Adipocyte (in vitro differentiated cells): ENCODE measurements at regions not wholly inside any gene's neighbourhood (a gene's known extent, or its start where the extent isn't known, plus 50 kb on each side); places are given as distances from the start of the nearest gene placed in this dataset.
"Not testable (repeated sequence)": the region's sequence is repeated elsewhere in the genome, so short reads cannot be mapped to it uniquely, and the experiment has no call there.

Source experiments
- DNase-seq: peaks from one replicate; pipeline ENCODE4 v3.0.0-alpha.2; 2015; ENCODE audit warnings: low read depth
- H3K27me3 ChIP-seq: replicated peaks from 2 replicates; pipeline ENCODE4 v1.7.0; 2013; ENCODE audit warnings: mild to moderate bottlenecking, low read length, moderate library complexity; ENCODE audit not compliant: control insufficient read depth, insufficient read depth
- H3K36me3 ChIP-seq: 2 replicates; pipeline ENCODE4 v1.7.0; 2013; ENCODE audit warnings: low read length, mild to moderate bottlenecking, moderate library complexity; ENCODE audit not compliant: control insufficient read depth, insufficient read depth, severe bottlenecking
- H3K4me1 ChIP-seq: 2 replicates; pipeline ENCODE4 v1.7.0; 2013; ENCODE audit warnings: mild to moderate bottlenecking, low read length, moderate library complexity; ENCODE audit not compliant: control insufficient read depth, insufficient read depth
- H3K4me3 ChIP-seq: 2 replicates; pipeline ENCODE4 v1.7.0; 2013; ENCODE audit warnings: mild to moderate bottlenecking, low read length, moderate library complexity
- H3K9ac ChIP-seq: 2 replicates; pipeline ENCODE4 v1.7.0; 2013; ENCODE audit warnings: mild to moderate bottlenecking, low read length, moderate library complexity
- H3K9me3 ChIP-seq: 2 replicates; pipeline ENCODE4 v1.7.0; 2013; ENCODE audit warnings: mild to moderate bottlenecking, low read length, moderate library complexity; ENCODE audit not compliant: control insufficient read depth

DNA sequence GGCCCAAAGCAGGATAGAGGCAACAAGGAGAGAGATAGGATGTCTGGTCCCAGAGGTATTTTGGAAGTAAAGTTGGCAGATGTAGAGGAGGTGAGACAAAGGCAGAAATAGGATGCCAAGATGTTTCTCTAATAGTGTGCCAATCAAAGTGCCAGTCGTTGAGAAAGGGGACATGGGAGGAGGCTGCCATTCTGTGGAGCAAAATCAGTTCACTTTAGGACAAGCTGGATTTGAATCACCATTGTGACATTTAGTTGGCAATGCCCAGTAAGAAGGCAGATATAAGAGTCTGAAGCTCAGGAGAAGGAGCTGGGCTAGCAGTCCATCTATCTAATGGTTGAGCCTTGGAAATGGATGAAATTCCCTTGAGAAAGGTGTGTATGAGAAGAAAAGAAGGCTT lies 53.8 kb downstream of the ADRB2 start:
- Histone ChIP-seq H3K4me3 (no peak overlapping the region), H3K36me3 (no peaks in the 10 kb centered on the region), H3K4me1 (peaks cover 9% of the 10 kb centered on the region), H3K27me3 (no peaks in the 10 kb centered on the region), H3K9me3 (no peaks in the 10 kb centered on the region), H3K9ac (no peak overlapping the region)
- no peak for DNase-seq

DNA sequence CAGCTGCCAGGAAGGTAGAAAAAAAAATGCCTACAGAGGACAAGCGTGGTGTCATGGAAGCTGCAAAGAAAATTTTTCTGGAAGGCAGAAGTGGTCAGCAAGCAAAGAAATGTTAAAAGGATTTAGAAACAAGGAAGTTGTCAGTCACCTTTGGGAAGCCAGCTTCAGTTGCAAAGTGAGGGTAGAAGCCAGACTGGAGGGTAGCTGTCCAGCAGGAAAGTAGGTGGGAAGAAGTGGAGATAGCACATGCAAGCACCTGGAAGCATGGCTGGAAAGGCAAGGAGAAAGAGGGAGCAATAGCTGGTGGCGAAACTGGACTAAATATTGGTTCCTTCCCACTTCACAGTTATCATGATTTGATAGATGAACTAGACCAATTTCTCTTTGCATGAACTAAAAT lies 54.3 kb downstream of the ADRB2 start:
- H3K4me3 ChIP-seq = no peak overlapping the region
- H3K27me3 ChIP-seq = no peaks in the 10 kb centered on the region
- no peak for DNase-seq
- H3K4me1 ChIP-seq = peaks cover 4% of the 10 kb centered on the region
- no peaks in the 10 kb centered on the region for H3K36me3 ChIP-seq
- no peaks in the 10 kb centered on the region for H3K9me3 ChIP-seq
- H3K9ac ChIP-seq = no peak overlapping the region

GRCh38 chr5:148882332-148882731 lies 55.9 kb downstream of the ADRB2 start:
- no peaks in the 10 kb centered on the region for H3K36me3 ChIP-seq
- H3K4me3 ChIP-seq = no peak overlapping the region
- no peaks in the 10 kb centered on the region for H3K4me1 ChIP-seq
- no peak overlapping the region for H3K9ac ChIP-seq
- no peaks in the 10 kb centered on the region for H3K9me3 ChIP-seq
- no peak for DNase-seq
- H3K27me3 ChIP-seq = no peaks in the 10 kb centered on the region

DNA sequence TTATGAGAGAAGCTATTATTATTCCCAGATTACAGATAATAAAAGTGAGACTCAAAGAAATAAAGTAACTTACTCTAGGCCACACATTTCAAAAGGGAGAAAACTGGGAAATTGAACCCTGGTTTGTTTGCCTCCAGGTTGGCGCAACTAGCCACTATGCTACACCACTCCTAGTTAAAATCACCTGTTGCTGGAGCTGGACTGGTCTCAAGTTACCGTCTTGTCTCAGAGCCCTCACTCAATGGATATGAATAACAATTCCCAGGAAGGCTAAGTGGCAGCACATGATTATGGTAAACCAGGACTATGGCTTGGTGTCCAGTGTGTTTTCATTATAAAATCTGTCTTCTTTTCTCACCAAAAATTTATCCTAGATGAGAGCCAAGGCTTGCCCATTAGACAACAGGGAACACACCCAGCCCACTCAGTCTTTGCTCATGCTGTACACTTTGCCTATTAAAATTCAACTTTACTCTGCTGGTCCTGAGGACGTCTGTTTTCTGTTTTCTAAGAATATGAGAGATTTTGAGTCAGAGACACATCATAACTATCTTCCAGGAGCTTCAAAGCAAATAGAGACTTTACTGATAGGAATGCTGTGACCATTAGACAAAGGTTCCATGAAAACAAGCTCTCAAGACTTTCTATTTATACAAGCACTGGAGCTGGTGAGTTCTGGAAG lies 58.1 kb downstream of the ADRB2 start:
- no peaks in the 10 kb centered on the region for H3K4me1 ChIP-seq
- H3K27me3 ChIP-seq = no peaks in the 10 kb centered on the region
- H3K9me3 ChIP-seq = no peaks in the 10 kb centered on the region
- H3K36me3 ChIP-seq = no peaks in the 10 kb centered on the region
- no peak for DNase-seq
- no peak overlapping the region for H3K9ac ChIP-seq
- H3K4me3 ChIP-seq = no peak overlapping the region

DNA sequence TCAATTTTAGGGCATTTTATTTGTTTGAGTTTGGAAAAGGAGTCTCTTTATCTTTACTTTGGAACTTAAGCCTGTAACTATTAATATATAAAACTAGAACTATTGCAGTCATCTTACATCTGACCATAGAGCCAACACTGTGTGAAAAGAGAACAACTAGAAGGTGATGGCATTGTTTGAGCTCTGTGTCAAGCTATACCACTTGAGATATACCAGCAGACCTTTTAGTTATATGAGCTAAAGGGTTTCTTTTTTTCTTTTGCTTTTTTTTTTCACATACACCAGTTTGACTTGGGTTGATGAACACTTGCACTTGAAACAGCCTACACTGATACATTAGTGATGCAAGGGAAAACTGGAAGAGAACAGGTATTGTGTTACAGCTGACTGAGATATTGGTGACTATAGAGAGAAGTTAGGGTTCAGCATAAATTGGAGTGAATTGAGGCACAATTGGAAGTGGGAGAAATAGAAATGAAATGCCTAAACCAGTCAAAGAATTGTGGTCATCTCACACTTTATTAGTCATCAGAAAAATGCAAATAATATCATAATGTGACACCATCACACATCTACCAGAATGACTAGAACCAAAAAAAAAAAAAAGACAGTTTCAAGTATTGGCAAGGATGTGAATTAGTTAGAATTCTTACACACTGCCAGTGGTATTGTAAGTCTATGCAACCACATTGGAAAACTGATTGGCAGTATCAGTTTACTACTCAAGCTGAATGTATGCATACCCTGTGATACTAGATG lies 60.9 kb downstream of the ADRB2 start:
- H3K4me3 ChIP-seq = no peak overlapping the region
- H3K9me3 ChIP-seq = no peaks in the 10 kb centered on the region
- H3K27me3 ChIP-seq = no peaks in the 10 kb centered on the region
- no peak overlapping the region for H3K9ac ChIP-seq
- no peaks in the 10 kb centered on the region for H3K36me3 ChIP-seq
- no peaks in the 10 kb centered on the region for H3K4me1 ChIP-seq
- DNase-seq = no peak

DNA sequence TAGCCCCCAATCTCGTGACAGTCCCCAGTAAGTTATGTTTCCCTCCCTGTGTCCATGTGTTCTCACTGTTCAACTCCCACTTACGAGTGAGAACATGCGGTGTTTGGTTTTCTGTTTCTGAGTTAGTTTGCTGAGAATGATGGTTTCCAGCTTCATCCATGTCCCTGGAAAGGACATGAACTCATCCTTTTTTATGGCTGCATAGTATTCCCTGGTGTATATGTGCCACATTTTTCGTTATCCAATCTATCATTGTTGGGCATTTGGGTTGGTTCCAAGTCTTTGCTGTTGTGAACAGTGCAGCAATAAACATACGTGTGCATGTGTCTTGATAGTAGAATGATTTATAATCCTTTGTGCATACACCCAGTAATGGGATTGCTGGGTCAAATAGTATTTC lies 63.5 kb downstream of the ADRB2 start:
- H3K9me3 ChIP-seq = peaks cover 12% of the 10 kb centered on the region
- not testable (repeated sequence) for H3K4me3 ChIP-seq, DNase-seq, H3K27me3 ChIP-seq, H3K4me1 ChIP-seq, H3K36me3 ChIP-seq, H3K9ac ChIP-seq

GRCh38 chr5:148895441-148895840 lies 69.0 kb downstream of the ADRB2 start:
- H3K36me3 ChIP-seq, H3K27me3 ChIP-seq, H3K9ac ChIP-seq, DNase-seq, H3K4me3 ChIP-seq, H3K4me1 ChIP-seq: not testable (repeated sequence)
- H3K9me3 ChIP-seq = peaks cover 12% of the 10 kb centered on the region

GRCh38 chr5:148897842-148898241 lies 71.4 kb downstream of the ADRB2 start:
- H3K9me3 ChIP-seq = peaks cover 12% of the 10 kb centered on the region

DNA sequence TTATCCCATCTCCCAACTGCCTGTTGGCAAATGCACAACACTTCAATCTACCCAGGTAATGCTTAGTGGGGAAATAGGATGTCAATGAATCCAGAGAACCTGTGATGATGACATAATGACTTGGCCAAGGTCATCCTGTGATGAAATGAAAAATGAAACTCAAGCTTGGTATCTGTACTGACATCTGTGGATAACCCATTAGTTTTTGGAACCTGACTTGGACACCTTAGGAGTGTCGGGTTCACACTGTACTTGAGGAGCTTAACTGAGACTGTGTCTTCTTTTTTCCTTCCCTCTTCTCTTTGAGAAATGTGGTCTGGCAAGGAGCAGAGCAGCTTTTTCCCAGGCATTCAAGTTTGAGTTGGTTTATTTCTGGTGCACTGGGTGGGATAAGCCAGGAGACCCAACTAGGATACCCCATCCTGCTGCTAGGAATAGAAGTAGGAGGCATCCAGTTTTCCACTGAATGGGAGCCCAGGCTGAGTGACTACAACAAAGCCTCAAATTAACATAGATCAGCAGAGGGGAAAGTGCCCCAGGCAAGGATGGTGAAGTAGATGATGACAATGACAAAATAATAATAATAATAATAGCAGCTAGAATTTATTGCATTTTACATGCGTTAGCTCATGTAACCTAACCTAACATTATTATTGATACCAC lies 72.1 kb downstream of the ADRB2 start:
- Histone ChIP-seq H3K9me3 (peaks cover 12% of the 10 kb centered on the region), H3K36me3 (no peaks in the 10 kb centered on the region), H3K4me3 (no peak overlapping the region), H3K27me3 (no peaks in the 10 kb centered on the region), H3K9ac (no peak overlapping the region), H3K4me1 (peaks cover 3% of the 10 kb centered on the region)
- DNase-seq = no peak

More at GRCh38 chr5:148897842-148898241, 71.4 kb downstream of the ADRB2 start:
- DNase-seq = no peak
- peaks cover 3% of the 10 kb centered on the region for H3K4me1 ChIP-seq
- H3K27me3 ChIP-seq = no peaks in the 10 kb centered on the region
- no peak overlapping the region for H3K4me3 ChIP-seq
- H3K36me3 ChIP-seq = no peaks in the 10 kb centered on the region
- H3K9ac ChIP-seq = no peak overlapping the region

DNA sequence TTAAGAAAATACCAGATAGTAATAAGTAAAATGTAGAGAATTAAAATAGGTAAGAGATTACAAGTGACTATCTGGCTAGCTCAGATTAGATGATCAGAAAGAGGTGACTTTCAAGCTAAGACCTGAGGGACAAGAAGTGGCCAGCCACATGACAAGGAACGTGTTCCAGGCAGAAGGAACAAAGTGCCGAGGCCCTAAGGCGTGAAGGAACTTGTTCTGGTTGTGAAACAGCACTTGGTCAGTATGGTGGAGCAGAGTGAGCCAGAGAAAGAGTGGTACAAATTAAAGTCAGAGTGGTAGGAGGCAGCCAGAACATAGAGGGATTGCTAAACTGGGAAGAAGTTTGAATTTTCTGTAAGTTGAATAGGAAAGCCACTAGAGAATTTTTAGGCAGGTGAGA lies 73.6 kb downstream of the ADRB2 start:
- Histone ChIP-seq H3K4me1 (peaks cover 7% of the 10 kb centered on the region), H3K27me3 (no peaks in the 10 kb centered on the region), H3K9ac (no peak overlapping the region)

DNA sequence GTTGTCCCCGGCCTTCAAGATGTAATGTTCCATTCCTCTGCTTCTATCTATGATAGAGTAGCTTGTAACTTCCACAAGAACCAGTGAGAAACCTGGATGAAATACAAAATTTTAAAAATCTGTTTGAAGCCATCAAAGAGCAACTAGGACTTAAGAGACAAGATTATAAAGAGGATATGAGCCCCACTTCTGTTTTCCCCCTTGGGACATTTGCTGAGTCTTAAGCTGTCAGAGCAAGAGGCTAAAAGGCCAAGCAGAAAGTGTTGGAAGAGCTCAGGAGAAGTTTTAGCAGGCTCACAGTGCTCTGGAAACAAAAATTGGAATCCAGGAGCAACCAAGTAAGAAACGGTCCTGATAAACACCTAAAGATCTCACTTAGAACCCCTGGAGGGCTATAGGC lies 76.1 kb downstream of the ADRB2 start:
- DNase-seq = no peak
- H3K9ac ChIP-seq = no peak overlapping the region
- H3K4me3 ChIP-seq = no peak overlapping the region
- no peaks in the 10 kb centered on the region for H3K36me3 ChIP-seq
- H3K27me3 ChIP-seq = no peaks in the 10 kb centered on the region
- no peaks in the 10 kb centered on the region for H3K9me3 ChIP-seq
- peaks cover 9% of the 10 kb centered on the region for H3K4me1 ChIP-seq

More for the DNA sequence above, 73.6 kb downstream of the ADRB2 start:
- DNase-seq = no peak
- Histone ChIP-seq H3K4me3 (no peak overlapping the region), H3K36me3 (no peaks in the 10 kb centered on the region), H3K9me3 (no peaks in the 10 kb centered on the region)
